PFSK-1 (cell line): ENCODE measurements at regions not wholly inside any gene's neighbourhood (a gene's known extent, or its start where the extent isn't known, plus 50 kb on each side); places are given as distances from the start of the nearest gene placed in this dataset.

Experiments used
- FOXP2 ChIP-seq: optimal IDR thresholded peaks from 2 replicates; pipeline ENCODE3; 2011; ENCODE audit warnings: borderline replicate concordance, control low read depth, inconsistent platforms; ENCODE audit not compliant: insufficient read depth; ENCODE audit errors: extremely low read length, extremely low read depth
- POLR2AphosphoS5 ChIP-seq: IDR thresholded peaks from 2 replicates; pipeline ENCODE4 v1.6.1; 2012; ENCODE audit warnings: low read depth, mild to moderate bottlenecking, control low read depth, low read length, moderate library complexity
- REST ChIP-seq, 2 experiments: IDR thresholded peaks; 2 replicates each; pipeline versions ENCODE4 v1.6.1 to v1.8.0; 2011 to 2012; ENCODE audit warnings: low read depth in 2 of 2, low read length in 2 of 2, control low read depth in 1 of 2, inconsistent platforms in 1 of 2, mild to moderate bottlenecking in 1 of 2, moderate library complexity in 1 of 2; ENCODE audit not compliant: insufficient read depth in 1 of 2
- SIN3A ChIP-seq: IDR thresholded peaks from 2 replicates; pipeline ENCODE4 v1.6.1; 2012; ENCODE audit warnings: mild to moderate bottlenecking, low read length, moderate library complexity, borderline replicate concordance; ENCODE audit not compliant: insufficient read depth
- TAF1 ChIP-seq: IDR thresholded peaks from 2 replicates; pipeline ENCODE4 v1.6.1; 2012; ENCODE audit warnings: low read length, control low read depth, borderline replicate concordance; ENCODE audit not compliant: insufficient read depth

- TF ChIP-seq REST (IDR thresholded peaks at IDR 0.05; ENCODE audit: insufficient read depth in 1 of 2, low read depth in 2 of 2, low read length in 2 of 2) (no peak), SIN3A (no peak), TAF1 (no peak)
Observed at GRCh38 chr2:173419506-173419905, 64.8 kb downstream of the CDCA7 start.

GRCh38 chr2:173424886-173425285, 70.2 kb downstream of the CDCA7 start:
- no peak for TF ChIP-seq POLR2AphosphoS5
- no peak for TF ChIP-seq TAF1
- no peak for TF ChIP-seq REST (IDR thresholded peaks at IDR 0.05; ENCODE audit: insufficient read depth in 1 of 2, low read depth in 2 of 2, low read length in 2 of 2)
- no peak for TF ChIP-seq FOXP2
- TF ChIP-seq SIN3A, result no peak

- TF ChIP-seq TAF1 (no peak), POLR2AphosphoS5 (no peak), SIN3A (no peak), REST (IDR thresholded peaks at IDR 0.05; ENCODE audit: insufficient read depth in 1 of 2, low read depth in 2 of 2, low read length in 2 of 2) (no peak), FOXP2 (no peak)
Observed at GRCh38 chr2:173427887-173428668, 73.4 kb downstream of the CDCA7 start.

- TF ChIP-seq FOXP2, result no peak
- no peak for TF ChIP-seq SIN3A
- no peak for TF ChIP-seq REST (IDR thresholded peaks at IDR 0.05; ENCODE audit: insufficient read depth in 1 of 2, low read depth in 2 of 2, low read length in 2 of 2)
- TF ChIP-seq POLR2AphosphoS5, result no peak
- no peak for TF ChIP-seq TAF1
Observed at GRCh38 chr2:173431191-173431590, 76.5 kb downstream of the CDCA7 start.
